Hepatocyte (in vitro differentiated cells): ENCODE measurements at regions not wholly inside any gene's neighbourhood (a gene's known extent, or its start where the extent isn't known, plus 50 kb on each side); places are given as distances from the start of the nearest gene placed in this dataset.

ENCODE experiments used
- DNase-seq: peaks from one replicate; pipeline ENCODE4 v3.0.0-alpha.2; 2016; ENCODE audit warnings: low spot score
- H2AFZ ChIP-seq: fragments of 200-600 bp; sonication (generic); 2 replicates; pipeline ENCODE4 v1.6.0; 2016; ENCODE audit warnings: antibody characterized with exemption, mild to moderate bottlenecking
- H3K27ac ChIP-seq: fragments of 200-600 bp; sonication (generic); 2 replicates; pipeline ENCODE4 v1.5.1; 2016; ENCODE audit warnings: mild to moderate bottlenecking
- H3K27me3 ChIP-seq: fragments of 200-600 bp; sonication (generic); 2 replicates; pipeline ENCODE4 v1.6.1; 2016
- H3K36me3 ChIP-seq: fragments of 200-600 bp; sonication (generic); replicated peaks from 2 replicates; pipeline ENCODE4 v1.5.1; 2016; ENCODE audit warnings: low read depth; ENCODE audit not compliant: insufficient read depth
- H3K4me1 ChIP-seq: fragments of 200-600 bp; sonication (generic); 2 replicates; pipeline ENCODE4 v1.5.1; 2016; ENCODE audit warnings: mild to moderate bottlenecking, moderate library complexity; ENCODE audit not compliant: insufficient read depth
- H3K4me2 ChIP-seq: fragments of 200-600 bp; sonication (generic); 2 replicates; pipeline ENCODE4 v1.6.0; 2016
- H3K4me3 ChIP-seq: fragments of 200-600 bp; sonication (generic); 2 replicates; pipeline ENCODE4 v1.5.1; 2016; ENCODE audit warnings: mild to moderate bottlenecking
- H3K79me2 ChIP-seq: fragments of 200-600 bp; sonication (generic); 2 replicates; pipeline ENCODE4 v1.6.0; 2017; ENCODE audit warnings: mild to moderate bottlenecking
- H3K9me2 ChIP-seq: fragments of 200-600 bp; sonication (generic); replicated peaks from 2 replicates; pipeline ENCODE4 v1.6.0; 2017; ENCODE audit warnings: mild to moderate bottlenecking; ENCODE audit not compliant: insufficient read depth
- H3K9me3 ChIP-seq: fragments of 200-600 bp; sonication (generic); 2 replicates; pipeline ENCODE4 v1.5.1; 2016; ENCODE audit warnings: low read depth, mild to moderate bottlenecking
- H4K20me1 ChIP-seq: fragments of 200-600 bp; sonication (generic); 2 replicates; pipeline ENCODE4 v1.6.0; 2016; ENCODE audit warnings: mild to moderate bottlenecking; ENCODE audit not compliant: insufficient read depth, poor library complexity, severe bottlenecking
- CTCF ChIP-seq: fragments of 200-600 bp; sonication (generic); IDR thresholded peaks from 2 replicates; pipeline ENCODE4 v1.5.1; 2016; ENCODE audit warnings: antibody characterized with exemption, mild to moderate bottlenecking; ENCODE audit not compliant: poor library complexity
- EZH2 ChIP-seq: fragments of 200-600 bp; sonication (generic); IDR thresholded peaks from 2 replicates; pipeline ENCODE4 v1.6.1; 2016; ENCODE audit warnings: antibody characterized with exemption, mild to moderate bottlenecking, borderline replicate concordance
- EZH2phosphoT487 ChIP-seq: fragments of 200-600 bp; sonication (generic); IDR thresholded peaks from one replicate; pipeline ENCODE4 v1.6.1; 2018; ENCODE audit warnings: antibody characterized with exemption, mild to moderate bottlenecking, low read depth, moderate library complexity; ENCODE audit not compliant: unreplicated experiment, severe bottlenecking
- WGBS: methylation state at CpG from one replicate; pipeline ENCODE4 v1.1.6; 2016; ENCODE audit warnings: low lambda C conversion rate; ENCODE audit errors: missing lambda C conversion rate; 5-methylcytosine and 5-hydroxymethylcytosine counted together

GRCh38 chr7:142616842-142617241 is 132.4 kb upstream of the PRSS1 start:
- Histone ChIP-seq H3K36me3 (no peaks in the 10 kb centered on the region), H3K9me2 (no peaks in the 10 kb centered on the region), H3K4me3 (no peak overlapping the region), H3K4me1 (no peaks in the 10 kb centered on the region), H3K27ac (no peak overlapping the region), H3K27me3 (peaks cover 4% of the 10 kb centered on the region), H3K79me2 (no peaks in the 10 kb centered on the region), H2AFZ (no peak overlapping the region), H4K20me1 (no peaks in the 10 kb centered on the region), H3K9me3 (no peaks in the 10 kb centered on the region), H3K4me2 (no peak overlapping the region)
- DNase-seq: no peak
- 86% methylated on average over 2 of the region's 2 CpGs for WGBS
- no peak for TF ChIP-seq CTCF
- no peak for TF ChIP-seq EZH2phosphoT487
- no peak for TF ChIP-seq EZH2

- Histone ChIP-seq H3K4me1 (no peaks in the 10 kb centered on the region), H3K79me2 (no peaks in the 10 kb centered on the region), H3K4me3 (no peak overlapping the region), H2AFZ (no peak overlapping the region), H3K27ac (no peak overlapping the region), H3K27me3 (peaks cover 4% of the 10 kb centered on the region), H3K36me3 (no peaks in the 10 kb centered on the region), H3K9me2 (no peaks in the 10 kb centered on the region), H3K4me2 (no peak overlapping the region), H4K20me1 (no peaks in the 10 kb centered on the region), H3K9me3 (no peaks in the 10 kb centered on the region)
- DNase-seq: no peak
- no peak for TF ChIP-seq EZH2phosphoT487
- no peak for TF ChIP-seq CTCF
- no peak for TF ChIP-seq EZH2
- 88% methylated on average over 11 of the region's 11 CpGs for WGBS
Measured at GRCh38 chr7:142616121-142616643, 133.1 kb upstream of the PRSS1 start.

GRCh38 chr7:142615508-142615907 is 133.8 kb upstream of the PRSS1 start:
- H3K36me3 ChIP-seq: no peaks in the 10 kb centered on the region
- H3K4me2 ChIP-seq: no peak overlapping the region
- peaks cover 4% of the 10 kb centered on the region for H3K27me3 ChIP-seq
- H3K4me1 ChIP-seq: no peaks in the 10 kb centered on the region
- H2AFZ ChIP-seq: no peak overlapping the region
- TF ChIP-seq EZH2phosphoT487 (no peak), CTCF (no peak), EZH2 (no peak)
- H3K4me3 ChIP-seq: no peak overlapping the region
- no peak for DNase-seq
- no peaks in the 10 kb centered on the region for H3K79me2 ChIP-seq
- no peak overlapping the region for H3K27ac ChIP-seq
- H3K9me3 ChIP-seq: no peaks in the 10 kb centered on the region
- H3K9me2 ChIP-seq: no peaks in the 10 kb centered on the region
- 84% methylated on average over 5 of the region's 5 CpGs for WGBS
- H4K20me1 ChIP-seq: no peaks in the 10 kb centered on the region

GRCh38 chr7:142614116-142614515 is 135.2 kb upstream of the PRSS1 start:
- H3K79me2 ChIP-seq: no peaks in the 10 kb centered on the region
- no peak overlapping the region for H3K4me2 ChIP-seq
- no peak overlapping the region for H3K27ac ChIP-seq
- DNase-seq: no peak
- TF ChIP-seq CTCF: no peak
- TF ChIP-seq EZH2: no peak
- no peak for TF ChIP-seq EZH2phosphoT487
- H2AFZ ChIP-seq: no peak overlapping the region
- H3K4me3 ChIP-seq: no peak overlapping the region
- no peaks in the 10 kb centered on the region for H3K9me2 ChIP-seq
- H3K4me1 ChIP-seq: no peaks in the 10 kb centered on the region
- WGBS: 92% methylated on average over 2 of the region's 2 CpGs
- H3K9me3 ChIP-seq: no peaks in the 10 kb centered on the region
- peaks cover 4% of the 10 kb centered on the region for H3K27me3 ChIP-seq
- no peaks in the 10 kb centered on the region for H4K20me1 ChIP-seq
- no peaks in the 10 kb centered on the region for H3K36me3 ChIP-seq
